Heart right ventricle (tissue), 16 donors: ENCODE measurements at regions not wholly inside any gene's neighbourhood (a gene's known extent, or its start where the extent isn't known, plus 50 kb on each side); places are given as distances from the start of the nearest gene placed in this dataset.

ENCODE experiments used
- ATAC-seq, 8 donors: fragments of 200-7000 bp; cut with Tn5 transposase; one replicate each; pipeline ENCODE4 v1.9.1; 2020; ENCODE audit warnings: mild to moderate bottlenecking in 8 of 8, moderate library complexity in 8 of 8, moderate number of reproducible peaks in 1 of 8
- DNase-seq, 2 donors: peaks; one replicate each; pipeline ENCODE4 v3.0.0-alpha.2; 2020
- H3K27ac ChIP-seq, 10 donors: fragments of 200-600 bp; sonication (generic) in 2 of 10; one replicate each; pipeline versions ENCODE4 v1.5.0 to v1.8.0; 2020 to 2022; ENCODE audit warnings: mild to moderate bottlenecking in 3 of 10
- H3K27me3 ChIP-seq, 7 donors: fragments of 200-600 bp; one replicate each; pipeline ENCODE4 v1.8.0; 2021 to 2022; ENCODE audit warnings: mild to moderate bottlenecking in 2 of 7
- H3K36me3 ChIP-seq, 9 donors: fragments of 200-600 bp; sonication (generic) in 1 of 9; one replicate each; pipeline versions ENCODE4 v1.5.0 to v1.8.0; 2020 to 2022; ENCODE audit warnings: mild to moderate bottlenecking in 2 of 9
- H3K4me1 ChIP-seq, 9 donors: fragments of 200-600 bp; sonication (generic) in 1 of 9; one replicate each; pipeline versions ENCODE4 v1.5.0 to v1.8.0; 2020 to 2022; ENCODE audit warnings: mild to moderate bottlenecking in 4 of 9
- H3K4me3 ChIP-seq, 10 donors: fragments of 200-600 bp; sonication (generic) in 2 of 10; one replicate each; pipeline versions ENCODE4 v1.5.0 to v1.8.0; 2020 to 2022; ENCODE audit warnings: mild to moderate bottlenecking in 7 of 10, moderate library complexity in 2 of 10
- H3K9me3 ChIP-seq, 11 donors: fragments of 200-600 bp in 10 of 11; sonication (generic) in 2 of 11; one replicate each; pipeline versions ENCODE4 v1.5.0 to v1.8.0; 2013 to 2022; ENCODE audit warnings: mild to moderate bottlenecking in 2 of 11, control low read depth in 1 of 11, moderate library complexity in 1 of 11
- CTCF ChIP-seq, 9 donors: fragments of 200-600 bp; sonication (generic) in 2 of 9; IDR thresholded peaks; one replicate each; pipeline versions ENCODE4 v1.5.0 to v1.8.0; 2021 to 2022; ENCODE audit warnings: antibody characterized with exemption in 9 of 9, mild to moderate bottlenecking in 5 of 9, moderate library complexity in 1 of 9
- WGBS, 2 donors: extraction: QIAGEN DNeasy Blood & Tissue Kit; methylation state at CpG; one replicate each; pipeline ENCODE4 v1.1.7; 2013; ENCODE audit warnings: inconsistent platforms in 1 of 2; 5-methylcytosine and 5-hydroxymethylcytosine counted together
- intact Hi-C, 10 donors: fragments of 100-400 bp; cut with DNase I; formaldehyde crosslinking; loops; one replicate each; pipeline versions ENCODE4 v1.11.1 to v1.14.2; 2022
- donor health status: Arrhythmogenic right ventricular cardiomyopathy.
- donor health status: ischemic (EF 13 %, LVEDD 7.1; RV severe dilation, severe dysfunction).
- donor health status: healthy with polysubstance abuse.
- donor health status: DM: no; HTN: yes; CAD: no.
- donor health status: DM: no; HTN: no; CAD: no.
- donor health status: ischemic (EF 25% LVEDD 6.9; RV normal size, moderate dysfunction).
- donor health status: ischemic (EF 25% LVEDD 5.7; RV mildly dilated, moderate dysfunction).
- donor health status: healthy.
- donor health status: DM: yes; HTN: yes; CAD: no.
- donor health status: Ischemic cardiomyopathy.
- donor health status: ischemic (EF 35%, LVEDD 5.7; RV mildly dilated, moderate dysfunction).
- donor health status: nonischemic (EF 11% LVEDD 7.7; RV severe dilation, severe dysfunction).
- donor health status: DM: yes; HTN: yes; CAD: no.
- donor health status: PGD.
- donor health status: ischemic (EF 29% LVEDD 5.4; RV normal size, mild dysfunction).
- donor health status: nonischemic (EF 23%, LVEDD 6.1; RV moderate dilation, normal function).

- Histone ChIP-seq H3K36me3 (no peaks in the 10 kb centered on the region), H3K4me3 (no peak overlapping the region), H3K27me3 (no peaks in the 10 kb centered on the region), H3K9me3 (no peaks in the 10 kb centered on the region), H3K4me1 (no peaks in the 10 kb centered on the region), H3K27ac (no peak overlapping the region)
- ATAC-seq (no peak), DNase-seq (no peak)
- intact Hi-C loops, result no loop called here
- TF ChIP-seq CTCF (IDR thresholded peaks at IDR 0.05), result no peak
Measured at GRCh38 chr11:82539669-82540068, 194.0 kb downstream of the FAM181B start.

GRCh38 chr11:82536706-82537105 lies 197.0 kb downstream of the FAM181B start:
- intact Hi-C loops, result no loop called here
- Histone ChIP-seq H3K36me3 (no peaks in the 10 kb centered on the region), H3K27ac (no peak overlapping the region), H3K27me3 (no peaks in the 10 kb centered on the region), H3K4me1 (no peaks in the 10 kb centered on the region), H3K4me3 (no peak overlapping the region), H3K9me3 (peaks cover 0 to 3% (median 0%) of the 10 kb centered on the region in 11 donors)
- 72 to 74% methylated on average over 3 of the region's 3 CpGs for WGBS, 2 donors
- TF ChIP-seq CTCF (IDR thresholded peaks at IDR 0.05), result no peak
- DNase-seq, result no peak
- no peak for ATAC-seq

GRCh38 chr11:82533628-82534327 lies 199.9 kb downstream of the FAM181B start:
- Histone ChIP-seq H3K4me1 (no peaks in the 10 kb centered on the region), H3K27me3 (no peaks in the 10 kb centered on the region), H3K4me3 (no peak overlapping the region), H3K27ac (no peak overlapping the region), H3K36me3 (no peaks in the 10 kb centered on the region), H3K9me3 (peaks cover 0 to 6% (median 0%) of the 10 kb centered on the region in 11 donors)
- DNase-seq, result no peak
- intact Hi-C loops, result no loop called here
- no peak for TF ChIP-seq CTCF (IDR thresholded peaks at IDR 0.05)
- WGBS, 2 donors, result 68 to 76% methylated on average over 7 of the region's 7 CpGs
- no peak for ATAC-seq

GRCh38 chr11:82529936-82530335 lies 203.7 kb downstream of the FAM181B start:
- no peak for TF ChIP-seq CTCF (IDR thresholded peaks at IDR 0.05)
- intact Hi-C loops, result no loop called here
- Histone ChIP-seq H3K27ac (no peak overlapping the region), H3K4me3 (no peak overlapping the region), H3K36me3 (no peaks in the 10 kb centered on the region), H3K27me3 (no peaks in the 10 kb centered on the region), H3K9me3 (peaks cover 0 to 6% (median 0%) of the 10 kb centered on the region in 11 donors), H3K4me1 (no peaks in the 10 kb centered on the region)
- 31 to 75% methylated on average over 2 of the region's 2 CpGs for WGBS, 2 donors
- no peak for DNase-seq
- no peak for ATAC-seq
